GM12892 (cell line): ENCODE measurements at regions not wholly inside any gene's neighbourhood (a gene's known extent, or its start where the extent isn't known, plus 50 kb on each side); places are given as distances from the start of the nearest gene placed in this dataset.

Experiments
- POLR2A ChIP-seq: IDR thresholded peaks from 2 replicates; pipeline ENCODE4 v1.6.1; 2011; ENCODE audit warnings: low read depth, low read length, control low read depth
- TAF1 ChIP-seq: IDR thresholded peaks from 2 replicates; pipeline ENCODE4 v1.6.1; 2011; ENCODE audit warnings: low read depth, mild to moderate bottlenecking, control low read depth, low read length, borderline replicate concordance

DNA sequence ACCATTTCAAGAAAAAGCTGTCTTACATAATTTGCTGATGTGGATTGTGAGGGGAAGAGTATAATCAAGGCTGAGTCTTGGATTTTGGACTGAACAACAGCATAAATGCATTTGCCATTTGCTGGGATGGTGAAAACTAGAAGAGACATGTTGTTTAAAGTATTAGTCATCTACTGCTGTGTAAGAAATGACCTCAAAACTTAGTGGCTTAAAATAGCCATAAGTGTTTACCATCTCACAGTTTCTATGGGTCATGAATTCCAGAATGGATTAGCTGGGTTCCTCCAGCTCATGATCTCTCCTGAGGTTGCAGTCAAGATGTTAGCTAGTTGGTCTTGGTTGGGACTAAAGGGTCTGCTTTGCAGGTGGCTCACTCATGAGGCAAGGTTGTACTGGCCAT lies 66.2 kb downstream of the SCN11A start:
- no peak for TF ChIP-seq TAF1
- no peak for TF ChIP-seq POLR2A
